AG09309 (cell line): ENCODE measurements at regions not wholly inside any gene's neighbourhood (a gene's known extent, or its start where the extent isn't known, plus 50 kb on each side); places are given as distances from the start of the nearest gene placed in this dataset.

Experiments used
- DNase-seq: peaks from one replicate; pipeline ENCODE4 v3.0.0-alpha.2; 2010; ENCODE audit warnings: low read depth
- H3K4me3 ChIP-seq: 2 replicates; pipeline ENCODE4 v1.5.1; 2011; ENCODE audit warnings: mild to moderate bottlenecking, low read depth, low read length, moderate library complexity; ENCODE audit not compliant: control insufficient read depth
- CTCF ChIP-seq: IDR thresholded peaks from 2 replicates; pipeline ENCODE4 v1.5.1; 2011; ENCODE audit warnings: mild to moderate bottlenecking, low read depth, low read length, inconsistent platforms; ENCODE audit not compliant: insufficient read depth, control insufficient read depth; ENCODE audit errors: missing control alignments

GRCh38 chr1:87268111-87268510 is 60.6 kb upstream of the LMO4 start:
- TF ChIP-seq CTCF: no peak
- DNase-seq: no peak
- H3K4me3 ChIP-seq: no peak overlapping the region

GRCh38 chr1:87269921-87270320 is 58.8 kb upstream of the LMO4 start:
- no peak overlapping the region for H3K4me3 ChIP-seq
- DNase-seq: no peak
- TF ChIP-seq CTCF: no peak

GRCh38 chr1:87273291-87273690 is 55.4 kb upstream of the LMO4 start:
- no peak for DNase-seq
- H3K4me3 ChIP-seq: no peak overlapping the region
- TF ChIP-seq CTCF: no peak

- no peak for TF ChIP-seq CTCF
- DNase-seq: no peak
- H3K4me3 ChIP-seq: no peak overlapping the region
Measured at GRCh38 chr1:87274851-87275250, 53.8 kb upstream of the LMO4 start.

- no peak for DNase-seq
- no peak for TF ChIP-seq CTCF
- no peak overlapping the region for H3K4me3 ChIP-seq
Measured at GRCh38 chr1:87278825-87279535, 49.7 kb upstream of the LMO4 start.
